Cardiac fibroblast (primary cell): ENCODE measurements at regions not wholly inside any gene's neighbourhood (a gene's known extent, or its start where the extent isn't known, plus 50 kb on each side); places are given as distances from the start of the nearest gene placed in this dataset.

ENCODE experiments used
- DNase-seq, 2 donors: peaks; one replicate each; pipeline versions ENCODE4 v3.0.0 to v3.0.0-alpha.2; 2010; ENCODE audit warnings: low read depth in 2 of 2
- H3K4me3 ChIP-seq, 2 donors: replicated peaks in 1 of 2; 1 replicate in 1 of 2; 2 replicates in 1 of 2; pipeline ENCODE4 v1.5.1; 2011; ENCODE audit warnings: low read depth in 2 of 2, low read length in 2 of 2, mild to moderate bottlenecking in 2 of 2, moderate library complexity in 1 of 2
- CTCF ChIP-seq: IDR thresholded peaks from one replicate; pipeline ENCODE4 v1.5.1; 2011; ENCODE audit warnings: low read depth, mild to moderate bottlenecking, low read length, inconsistent platforms

- no peak for TF ChIP-seq CTCF
- DNase-seq = no peak
- no peak overlapping the region for H3K4me3 ChIP-seq
Observed at GRCh38 chr5:164355267-164355830, 849.9 kb downstream of the MAT2B start.

GRCh38 chr5:164356790-164357189 lies 851.4 kb downstream of the MAT2B start:
- no peak for TF ChIP-seq CTCF
- no peak overlapping the region for H3K4me3 ChIP-seq
- no peak for DNase-seq

- no peak overlapping the region for H3K4me3 ChIP-seq
- DNase-seq = no peak
- no peak for TF ChIP-seq CTCF
Observed at GRCh38 chr5:164357395-164358033, 852.1 kb downstream of the MAT2B start.

GRCh38 chr5:164358531-164359259 lies 853.3 kb downstream of the MAT2B start:
- DNase-seq = peak; percentile 58 to 78
- no peak overlapping the region for H3K4me3 ChIP-seq
- no peak for TF ChIP-seq CTCF

- TF ChIP-seq CTCF = no peak
- H3K4me3 ChIP-seq = no peak overlapping the region
- peak in 1 of 2 donors; percentile 66 for DNase-seq
Observed at GRCh38 chr5:164359260-164360255, 854.1 kb downstream of the MAT2B start.

GRCh38 chr5:164360589-164360988 lies 855.2 kb downstream of the MAT2B start:
- peak in 1 of 2 donors; percentile 83 for DNase-seq
- no peak overlapping the region for H3K4me3 ChIP-seq
- no peak for TF ChIP-seq CTCF
